ENCODE measurements at regions not wholly inside any gene's neighbourhood (a gene's known extent, or its start where the extent isn't known, plus 50 kb on each side); places are given as distances from the start of the nearest gene placed in this dataset.

GRCh38 chr3:86427343-86427742, 563.6 kb downstream of the VGLL3 start:
- no peak overlapping the region for H3K27ac ChIP-seq
- ATAC-seq (no peak), DNase-seq (no peak)
- H3K27me3 ChIP-seq = no peaks in the 10 kb centered on the region
- intact Hi-C loops (cut with DNase I) = no loop called here
- no peaks in the 10 kb centered on the region for H3K4me1 ChIP-seq
- WGBS, 4 donors = 61 to 78% (median 69%) methylated on average over 2 of the region's 2 CpGs
- H3K36me3 ChIP-seq = no peaks in the 10 kb centered on the region
- H3K9me3 ChIP-seq = peaks cover 0 to 19% (median 0%) of the 10 kb centered on the region in 12 donors
- no peak for TF ChIP-seq CTCF (IDR thresholded peaks at IDR 0.05)
- H3K4me3 ChIP-seq = no peak overlapping the region

GRCh38 chr3:86420990-86421739, 569.8 kb downstream of the VGLL3 start:
- DNase-seq = no peak
- no peak for TF ChIP-seq POLR2A (IDR thresholded peaks at IDR 0.05)
- TF ChIP-seq CTCF (IDR thresholded peaks at IDR 0.05) = no peak
- no peak for ATAC-seq
- WGBS, 4 donors = 77 to 83% (median 80%) methylated on average over 21 to 24 of the region's 24 CpGs
- no peaks in the 10 kb centered on the region for H3K27me3 ChIP-seq
- no peak overlapping the region for H3K4me3 ChIP-seq
- H3K4me1 ChIP-seq = no peaks in the 10 kb centered on the region
- intact Hi-C loops (cut with DNase I) = no loop called here
- no peak overlapping the region for H3K27ac ChIP-seq
- H3K36me3 ChIP-seq = no peaks in the 10 kb centered on the region
- peaks cover 0 to 17% (median 0%) of the 10 kb centered on the region in 12 donors for H3K9me3 ChIP-seq

- 20 to 28% (median 26%) methylated on average over 2 of the region's 2 CpGs for WGBS, 4 donors
- TF ChIP-seq CTCF (IDR thresholded peaks at IDR 0.05) = no peak
- no peak for TF ChIP-seq POLR2A (IDR thresholded peaks at IDR 0.05)
- H3K4me1 ChIP-seq = no peaks in the 10 kb centered on the region
- no peaks in the 10 kb centered on the region for H3K27me3 ChIP-seq
- H3K9me3 ChIP-seq = peaks cover 0 to 3% (median 0%) of the 10 kb centered on the region in 12 donors
- ATAC-seq = no peak
- H3K27ac ChIP-seq = no peak overlapping the region
- no peak overlapping the region for H3K4me3 ChIP-seq
- no peaks in the 10 kb centered on the region for H3K36me3 ChIP-seq
- intact Hi-C loops (cut with DNase I) = no loop called here
- no peak for DNase-seq
Observed at GRCh38 chr3:86418861-86419260, 572.1 kb downstream of the VGLL3 start.

- Histone ChIP-seq H3K4me3 (no peak overlapping the region), H3K36me3 (no peaks in the 10 kb centered on the region), H3K4me1 (no peaks in the 10 kb centered on the region), H3K27ac (no peak overlapping the region), H3K27me3 (no peaks in the 10 kb centered on the region), H3K9me3 (peaks cover 0 to 3% (median 0%) of the 10 kb centered on the region in 12 donors)
- no peak for ATAC-seq
- WGBS, 4 donors = 75 to 87% (median 81%) methylated on average over 3 of the region's 3 CpGs
- intact Hi-C loops (cut with DNase I) = no loop called here
- TF ChIP-seq POLR2A (IDR thresholded peaks at IDR 0.05) (no peak), CTCF (IDR thresholded peaks at IDR 0.05) (no peak)
- DNase-seq = no peak
Observed at GRCh38 chr3:86416334-86416733, 574.6 kb downstream of the VGLL3 start.

Measured in heart left ventricle (tissue), 16 donors.